WTC11 (cell line): ENCODE measurements at regions not wholly inside any gene's neighbourhood (a gene's known extent, or its start where the extent isn't known, plus 50 kb on each side); places are given as distances from the start of the nearest gene placed in this dataset.

Experiments
- ATF3 ChIP-seq: sonication (generic); formaldehyde crosslinking; conservative IDR thresholded peaks from 2 replicates; pipeline ENCODE4 v1.8.1; 2022; ENCODE audit warnings: mild to moderate bottlenecking, missing genetic modification reagents
- CTCF ChIP-seq: fragments of 200-600 bp; IDR thresholded peaks from 2 replicates; pipeline ENCODE4 v1.8.0; 2022; ENCODE audit warnings: antibody characterized with exemption
- ESRRA ChIP-seq: sonication (generic); formaldehyde crosslinking; IDR thresholded peaks from 2 replicates; pipeline ENCODE4 v1.8.1; 2022; ENCODE audit warnings: mild to moderate bottlenecking, missing genetic modification reagents, borderline replicate concordance
- JAZF1 ChIP-seq: fragments of 250-450 bp; sonication (Bioruptor Pico); IDR thresholded peaks from 2 replicates; pipeline ENCODE4 v1.9.0; 2021; ENCODE audit warnings: moderate library complexity, mild to moderate bottlenecking, inconsistent platforms
- KAT7 ChIP-seq: sonication (generic); formaldehyde crosslinking; IDR thresholded peaks from 2 replicates; pipeline ENCODE4 v1.8.1; 2023; ENCODE audit warnings: missing genetic modification reagents, mild to moderate bottlenecking, borderline replicate concordance
- SMAD3 ChIP-seq: sonication (generic); formaldehyde crosslinking; IDR thresholded peaks from 2 replicates; pipeline ENCODE4 v1.8.0; 2022; ENCODE audit warnings: missing genetic modification reagents, mild to moderate bottlenecking, borderline replicate concordance
- SP1 ChIP-seq: sonication (generic); formaldehyde crosslinking; conservative IDR thresholded peaks from 2 replicates; pipeline ENCODE4 v1.8.1; 2022; ENCODE audit warnings: missing genetic modification reagents
- TEAD1 ChIP-seq: sonication (generic); formaldehyde crosslinking; IDR thresholded peaks from 2 replicates; pipeline ENCODE4 v1.8.0; 2022; ENCODE audit warnings: mild to moderate bottlenecking, missing genetic modification reagents
- ZNF423 ChIP-seq: fragments of 250-450 bp; sonication (Bioruptor Pico); IDR thresholded peaks from 2 replicates; pipeline ENCODE4 v2.1.2; 2022; ENCODE audit warnings: mild to moderate bottlenecking, moderate library complexity
- TF ChIP-seq, protein P1 (sequence below): sonication (generic); formaldehyde crosslinking; IDR thresholded peaks from 2 replicates; pipeline ENCODE4 v1.8.0; 2022; ENCODE audit warnings: mild to moderate bottlenecking, missing genetic modification reagents
- TF ChIP-seq, protein P2 (sequence below): sonication (generic); formaldehyde crosslinking; IDR thresholded peaks from 2 replicates; pipeline ENCODE4 v1.8.1; 2023; ENCODE audit warnings: mild to moderate bottlenecking, missing genetic modification reagents

GRCh38 chr10:70987396-70988130 lies 99.2 kb upstream of the PCBD1 start:
- TF ChIP-seq KAT7 (no peak), CTCF (no peak), ESRRA (CRISPR knock-in tag) (no peak), SP1 (CRISPR knock-in tag) (no peak), SMAD3 (no peak), ZNF423 (CRISPR knock-in tag) (no peak), TEAD1 (CRISPR knock-in tag) (no peak), ATF3 (CRISPR knock-in tag) (no peak), JAZF1 (no peak)
- TF ChIP-seq, protein P1, sequence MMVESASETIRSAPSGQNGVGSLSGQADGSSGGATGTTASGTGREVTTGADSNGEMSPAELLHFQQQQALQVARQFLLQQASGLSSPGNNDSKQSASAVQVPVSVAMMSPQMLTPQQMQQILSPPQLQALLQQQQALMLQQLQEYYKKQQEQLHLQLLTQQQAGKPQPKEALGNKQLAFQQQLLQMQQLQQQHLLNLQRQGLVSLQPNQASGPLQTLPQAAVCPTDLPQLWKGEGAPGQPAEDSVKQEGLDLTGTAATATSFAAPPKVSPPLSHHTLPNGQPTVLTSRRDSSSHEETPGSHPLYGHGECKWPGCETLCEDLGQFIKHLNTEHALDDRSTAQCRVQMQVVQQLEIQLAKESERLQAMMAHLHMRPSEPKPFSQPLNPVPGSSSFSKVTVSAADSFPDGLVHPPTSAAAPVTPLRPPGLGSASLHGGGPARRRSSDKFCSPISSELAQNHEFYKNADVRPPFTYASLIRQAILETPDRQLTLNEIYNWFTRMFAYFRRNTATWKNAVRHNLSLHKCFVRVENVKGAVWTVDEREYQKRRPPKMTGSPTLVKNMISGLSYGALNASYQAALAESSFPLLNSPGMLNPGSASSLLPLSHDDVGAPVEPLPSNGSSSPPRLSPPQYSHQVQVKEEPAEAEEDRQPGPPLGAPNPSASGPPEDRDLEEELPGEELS (CRISPR knock-in tag): no peak
- TF ChIP-seq, protein P2, sequence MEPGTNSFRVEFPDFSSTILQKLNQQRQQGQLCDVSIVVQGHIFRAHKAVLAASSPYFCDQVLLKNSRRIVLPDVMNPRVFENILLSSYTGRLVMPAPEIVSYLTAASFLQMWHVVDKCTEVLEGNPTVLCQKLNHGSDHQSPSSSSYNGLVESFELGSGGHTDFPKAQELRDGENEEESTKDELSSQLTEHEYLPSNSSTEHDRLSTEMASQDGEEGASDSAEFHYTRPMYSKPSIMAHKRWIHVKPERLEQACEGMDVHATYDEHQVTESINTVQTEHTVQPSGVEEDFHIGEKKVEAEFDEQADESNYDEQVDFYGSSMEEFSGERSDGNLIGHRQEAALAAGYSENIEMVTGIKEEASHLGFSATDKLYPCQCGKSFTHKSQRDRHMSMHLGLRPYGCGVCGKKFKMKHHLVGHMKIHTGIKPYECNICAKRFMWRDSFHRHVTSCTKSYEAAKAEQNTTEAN (CRISPR knock-in tag): no peak
